GM18909 (cell line): ENCODE measurements at regions not wholly inside any gene's neighbourhood (a gene's known extent, or its start where the extent isn't known, plus 50 kb on each side); places are given as distances from the start of the nearest gene placed in this dataset.

ENCODE experiments used
- ATAC-seq: cut with Tn5 transposase; IDR thresholded peaks from one replicate; pipeline ENCODE4 v1.9.1; 2021; ENCODE audit warnings: mild to moderate bottlenecking; ENCODE audit not compliant: unreplicated experiment, poor library complexity

DNA sequence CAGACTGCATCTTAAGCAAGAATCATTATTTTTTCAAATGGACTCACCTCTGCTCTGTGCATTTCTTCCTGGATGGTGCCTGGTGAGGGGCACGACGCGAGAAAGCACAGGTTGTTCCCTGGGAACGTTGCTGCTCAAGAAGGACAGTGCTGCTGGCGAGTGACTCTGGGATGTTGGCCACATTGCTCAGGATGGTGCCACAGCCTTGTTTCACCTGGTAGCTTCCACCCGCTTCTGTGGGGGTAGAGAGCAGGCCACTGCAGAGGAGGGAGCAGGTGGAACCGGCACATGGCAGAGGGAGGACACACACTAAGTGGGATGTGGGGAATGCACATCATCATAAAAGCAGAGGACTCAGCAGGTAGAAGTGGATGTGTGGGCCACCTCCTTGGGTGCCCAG, 444.7 kb downstream of the TCERG1L start:
- ATAC-seq: no peak

DNA sequence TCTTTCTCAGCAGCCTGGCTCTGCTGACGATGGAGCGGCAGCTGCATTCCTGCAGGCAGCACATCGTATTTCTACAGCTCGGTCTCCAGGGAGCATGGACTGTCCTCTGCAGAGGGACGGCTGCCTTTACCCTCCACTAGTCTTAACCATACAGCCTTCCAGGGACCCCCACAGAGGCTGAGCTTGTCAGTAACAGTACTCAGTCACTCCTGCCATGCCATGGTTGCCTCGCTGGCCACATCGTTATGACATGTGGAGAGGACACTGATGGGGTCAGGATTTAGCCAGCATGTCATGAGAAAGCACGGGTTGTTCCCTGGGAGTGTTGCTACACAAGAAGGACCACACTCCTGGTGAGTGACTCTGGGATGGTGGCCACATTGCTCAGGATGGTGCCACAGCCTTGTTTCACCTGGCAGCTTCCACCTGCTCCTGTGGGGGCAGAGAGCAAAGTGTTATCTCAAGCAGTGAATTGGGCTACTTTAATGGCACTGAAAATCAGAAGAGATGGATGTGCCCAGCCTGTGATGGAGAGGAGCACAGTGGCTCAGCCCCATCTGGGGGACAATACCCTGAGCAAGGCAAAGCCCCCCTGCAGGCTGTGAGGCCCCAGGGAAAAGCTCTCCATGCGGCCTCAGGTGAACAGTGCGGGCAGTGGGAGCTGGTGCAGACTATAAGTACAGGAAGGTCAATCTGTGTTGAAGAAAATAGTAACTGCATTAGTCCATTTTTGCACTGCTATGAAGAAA, 443.9 kb downstream of the TCERG1L start:
- ATAC-seq: no peak

DNA sequence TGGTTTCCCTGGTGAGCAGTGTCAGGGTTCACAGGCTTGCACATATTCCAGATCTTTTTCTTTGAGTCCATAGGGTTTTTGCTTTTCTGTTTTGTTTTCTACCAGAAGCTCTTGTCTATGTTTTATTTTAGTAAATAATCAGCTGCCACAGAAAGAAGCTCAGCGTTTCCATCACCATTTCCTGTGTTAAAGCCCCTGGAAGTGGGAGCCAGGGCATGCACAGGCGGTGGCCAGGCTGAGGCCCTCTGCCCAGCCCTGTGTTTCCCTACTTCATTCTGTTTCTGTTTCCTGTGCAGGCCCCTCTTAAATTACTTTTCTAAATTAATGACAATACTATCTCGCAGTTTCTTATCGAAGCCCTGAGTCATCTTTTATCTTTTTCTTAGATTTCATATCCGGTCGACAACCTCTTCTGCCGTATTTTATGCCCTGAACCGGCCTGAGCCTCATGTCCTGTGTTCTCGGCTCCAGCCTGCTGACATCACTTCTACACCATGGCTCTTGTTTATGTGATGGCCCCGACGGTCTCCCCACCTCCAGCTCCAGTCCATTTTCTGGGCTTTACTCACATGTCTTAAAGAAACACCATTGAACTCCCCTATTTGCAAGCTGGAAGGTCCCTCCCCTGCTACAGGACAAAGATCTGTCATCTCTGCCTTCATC, 442.2 kb downstream of the TCERG1L start:
- ATAC-seq: no peak

DNA sequence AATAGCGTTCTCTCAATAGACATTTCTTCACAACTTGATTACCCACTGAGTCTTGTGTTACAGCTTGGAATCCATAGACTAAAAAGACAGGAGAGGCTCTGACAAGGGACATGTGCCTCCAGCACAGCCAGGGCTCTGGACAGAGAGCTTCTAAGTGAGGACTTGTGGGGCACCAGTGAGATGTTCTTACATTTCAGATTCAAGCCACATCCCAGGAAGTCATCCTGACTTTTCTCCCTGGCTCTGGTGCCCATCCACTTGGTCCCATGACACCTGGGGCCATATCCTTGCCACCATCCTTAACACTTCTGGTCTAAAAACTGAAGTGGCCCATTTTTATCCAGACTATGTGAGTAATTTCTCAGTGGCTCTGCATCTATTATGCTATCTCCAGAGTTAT, 440.1 kb downstream of the TCERG1L start:
- ATAC-seq: no peak

DNA sequence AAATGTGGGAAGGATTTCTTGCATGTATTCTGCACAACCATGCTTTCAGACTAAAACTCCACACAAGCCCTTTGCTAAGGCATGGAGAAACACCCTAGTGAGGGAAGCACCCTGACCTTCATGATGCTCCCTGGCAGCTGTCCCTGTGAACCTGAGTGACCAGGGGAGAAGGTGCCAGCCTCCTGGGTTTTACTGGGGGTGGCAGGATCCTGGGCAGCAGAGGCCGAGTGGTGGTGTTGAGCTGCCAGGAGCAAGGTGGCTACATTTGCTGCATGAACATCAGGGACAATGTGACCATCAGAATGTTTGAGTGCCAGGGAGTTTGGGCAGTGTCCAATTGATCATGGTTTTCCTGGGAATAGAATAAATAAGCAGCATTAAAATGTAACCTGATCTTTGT, 437.9 kb downstream of the TCERG1L start:
- no peak for ATAC-seq

DNA sequence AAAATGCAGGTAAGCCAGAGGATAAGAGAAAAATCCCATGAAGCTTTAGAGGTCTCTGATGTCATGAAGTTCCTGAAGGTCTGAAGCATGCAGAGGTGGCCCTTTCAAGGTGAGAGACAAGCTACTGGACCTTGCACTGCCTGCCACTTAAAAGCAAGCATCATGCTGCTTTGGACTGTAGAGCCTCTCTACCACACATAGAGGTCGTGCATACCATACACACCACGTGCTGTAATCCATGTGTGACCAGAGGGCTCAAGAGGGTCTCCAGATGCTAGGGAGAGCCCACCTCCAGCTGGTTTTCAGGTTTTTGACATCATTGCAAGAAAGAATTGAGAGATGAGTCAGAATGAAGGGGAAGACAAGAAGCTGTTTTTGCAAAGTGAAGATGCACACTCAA, 436.4 kb downstream of the TCERG1L start:
- no peak for ATAC-seq

DNA sequence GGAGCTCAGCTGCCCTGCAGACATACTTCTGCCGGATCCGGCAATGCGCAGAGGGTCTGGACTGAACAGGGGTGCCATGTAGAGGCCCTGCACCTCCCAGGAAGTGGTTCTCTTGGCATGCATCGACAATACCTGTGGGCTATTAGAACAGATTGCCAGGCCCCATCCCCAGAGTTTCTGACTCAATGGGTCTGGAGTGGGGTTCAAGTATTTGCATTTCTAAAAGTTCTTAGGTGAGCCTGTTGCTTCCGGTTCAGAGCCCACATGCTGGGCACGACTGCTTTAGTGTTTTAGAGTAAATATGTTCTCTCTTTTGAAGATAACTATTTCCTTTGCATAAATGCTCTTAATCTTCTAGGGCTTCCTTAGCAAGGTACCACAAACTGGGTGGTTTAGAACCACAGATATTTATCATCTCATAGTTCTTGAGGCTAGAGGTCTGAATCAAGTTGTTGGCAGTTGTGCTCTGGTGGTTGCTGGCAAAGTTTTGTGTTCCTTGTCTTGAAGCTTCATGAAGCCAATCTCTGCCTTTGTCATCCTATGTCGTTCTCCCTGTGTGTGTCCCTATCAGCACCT, 435.5 kb downstream of the TCERG1L start:
- no peak for ATAC-seq

DNA sequence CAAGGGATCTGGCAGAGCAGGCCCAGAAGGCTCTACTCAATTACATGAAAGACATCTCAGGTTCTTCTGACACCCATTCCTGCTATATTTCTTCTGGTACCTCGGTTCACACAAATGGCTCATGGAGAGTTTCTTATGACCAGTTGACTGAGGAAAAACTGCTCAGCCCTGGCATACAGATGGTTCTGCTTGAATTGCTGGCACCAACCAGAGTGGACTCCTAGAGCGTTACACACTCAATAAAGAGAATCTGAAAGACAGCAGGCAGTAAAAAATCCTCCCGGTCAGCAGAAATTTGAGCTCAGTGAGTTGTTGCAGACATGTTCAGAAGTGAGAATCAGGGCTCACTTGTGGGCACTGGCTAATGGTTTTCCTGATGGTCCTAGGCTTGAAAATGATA, 434.4 kb downstream of the TCERG1L start:
- no peak for ATAC-seq

DNA sequence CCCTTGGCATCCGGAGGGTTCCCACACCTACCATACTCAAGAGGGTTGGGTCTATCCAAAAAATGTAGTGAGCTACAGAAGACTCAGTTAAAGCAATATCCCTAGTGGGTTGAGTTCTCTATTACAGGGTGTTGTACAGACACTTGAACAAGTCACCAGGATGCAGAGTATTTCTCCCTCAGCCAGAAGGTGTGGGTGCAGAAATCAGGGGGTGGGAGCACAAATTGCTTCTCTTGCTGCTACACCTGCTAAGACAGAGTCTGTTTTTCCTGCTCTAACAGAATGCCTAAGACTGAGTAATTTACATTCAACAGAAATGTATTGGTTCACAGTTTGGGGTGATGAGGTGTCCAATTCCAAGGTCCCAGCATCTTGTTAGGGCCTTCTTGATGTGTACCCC, 433.4 kb downstream of the TCERG1L start:
- ATAC-seq: no peak

DNA sequence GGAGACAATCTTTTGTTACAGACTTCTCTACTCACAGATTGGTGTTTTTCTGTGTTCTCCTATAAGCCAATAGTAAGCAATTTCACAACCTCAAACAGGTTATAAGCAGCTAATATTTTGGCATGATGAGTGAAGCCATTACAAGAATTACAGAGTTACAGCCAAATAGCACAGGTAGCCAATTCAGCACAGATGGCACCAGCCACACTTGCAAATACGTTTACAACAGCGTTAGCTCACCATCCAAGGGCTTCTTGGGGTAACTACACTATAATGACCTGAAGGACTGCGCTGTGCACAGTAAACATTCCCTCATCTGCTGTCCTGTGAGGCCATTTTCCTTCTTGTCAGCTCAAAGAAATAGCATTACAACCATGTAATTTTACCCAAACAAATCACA, 428.6 kb downstream of the TCERG1L start:
- no peak for ATAC-seq

DNA sequence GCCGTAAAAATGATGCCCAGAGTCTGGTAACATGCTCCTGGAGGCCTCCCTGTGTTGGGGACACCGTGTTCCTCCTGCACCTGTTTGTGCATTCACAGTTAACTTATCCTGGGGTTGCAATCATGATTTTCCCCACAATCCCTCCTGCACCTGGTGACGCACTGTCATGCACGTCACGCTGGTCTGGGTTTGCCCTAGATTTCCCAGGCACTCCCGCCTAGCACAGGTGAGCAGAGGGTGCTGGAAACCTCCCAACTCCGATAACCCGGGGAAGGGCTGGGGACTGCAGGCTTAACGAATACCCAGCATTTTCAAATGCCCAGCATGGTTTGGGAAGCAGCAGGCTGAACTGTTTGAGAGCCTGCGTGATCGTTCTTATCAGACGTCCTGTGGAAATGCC, 427.1 kb downstream of the TCERG1L start:
- ATAC-seq: no peak

DNA sequence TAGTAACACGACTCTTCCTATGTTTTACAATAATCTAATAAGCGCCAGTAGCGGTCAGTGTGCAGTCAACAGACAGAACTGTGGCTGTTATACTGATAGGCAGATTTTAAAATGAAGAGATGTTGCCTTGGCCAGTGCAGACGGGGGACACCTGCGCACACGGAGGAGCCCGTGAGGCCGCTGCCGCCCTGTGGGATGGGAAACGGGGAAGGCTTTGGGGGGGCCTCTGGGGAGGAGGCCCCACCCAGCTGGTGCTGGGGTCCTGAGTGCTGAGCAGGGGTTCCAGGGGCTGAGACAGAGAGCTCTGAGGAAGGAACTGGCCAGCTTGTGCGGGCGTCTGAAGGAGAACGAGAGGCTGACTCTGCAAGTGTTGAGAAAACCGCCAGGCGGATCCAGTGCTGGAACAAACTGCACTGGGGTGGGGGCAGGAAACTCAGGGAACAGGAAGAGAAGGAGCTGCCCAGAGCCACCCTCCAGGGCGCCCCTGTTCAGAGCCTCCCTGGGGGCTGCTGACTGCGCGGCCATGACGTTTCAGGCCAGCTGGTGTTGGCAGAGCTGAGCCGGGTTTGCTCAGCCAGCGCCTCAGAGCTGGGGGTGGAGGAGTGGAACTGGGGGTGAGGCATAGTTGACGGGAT, 426.4 kb downstream of the TCERG1L start:
- no peak for ATAC-seq

DNA sequence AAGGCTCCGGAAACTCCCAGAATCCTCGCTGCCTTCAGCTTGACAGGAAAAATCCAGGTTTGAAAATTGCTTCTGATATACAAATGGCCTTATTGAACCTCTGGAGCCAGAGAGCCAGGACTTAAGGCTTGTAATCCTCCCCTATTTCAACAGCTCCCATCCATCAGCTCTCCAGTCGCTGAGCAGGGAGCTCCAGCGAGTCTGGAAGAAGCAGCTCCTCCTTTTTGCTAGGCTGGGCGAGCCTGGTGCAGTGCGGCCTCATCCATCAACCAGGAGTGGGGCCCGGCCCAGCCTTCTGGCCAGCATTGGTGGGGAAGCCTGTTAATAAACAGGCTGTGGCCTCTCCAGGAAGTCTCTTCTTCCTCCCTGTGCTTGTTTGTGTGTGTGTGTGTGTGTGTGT, 424.4 kb downstream of the TCERG1L start:
- no peak for ATAC-seq

DNA sequence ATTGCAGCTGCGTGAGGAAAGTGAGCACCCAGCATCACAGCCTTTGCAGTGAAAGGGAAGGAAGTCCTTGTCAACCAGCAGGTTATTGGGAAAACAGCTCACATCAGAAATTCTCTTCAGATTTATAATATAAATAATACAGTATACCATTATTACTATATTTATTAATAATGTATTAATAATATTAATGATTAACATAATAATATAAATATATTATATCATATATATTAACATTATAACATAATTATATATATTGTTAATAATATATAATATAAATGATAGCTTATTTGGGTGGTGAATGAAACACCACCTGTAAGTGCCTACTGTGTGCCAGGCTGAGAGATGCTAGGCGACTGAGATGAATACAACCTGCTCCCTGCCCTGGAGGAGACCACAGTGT, 423.0 kb downstream of the TCERG1L start:
- no peak for ATAC-seq

DNA sequence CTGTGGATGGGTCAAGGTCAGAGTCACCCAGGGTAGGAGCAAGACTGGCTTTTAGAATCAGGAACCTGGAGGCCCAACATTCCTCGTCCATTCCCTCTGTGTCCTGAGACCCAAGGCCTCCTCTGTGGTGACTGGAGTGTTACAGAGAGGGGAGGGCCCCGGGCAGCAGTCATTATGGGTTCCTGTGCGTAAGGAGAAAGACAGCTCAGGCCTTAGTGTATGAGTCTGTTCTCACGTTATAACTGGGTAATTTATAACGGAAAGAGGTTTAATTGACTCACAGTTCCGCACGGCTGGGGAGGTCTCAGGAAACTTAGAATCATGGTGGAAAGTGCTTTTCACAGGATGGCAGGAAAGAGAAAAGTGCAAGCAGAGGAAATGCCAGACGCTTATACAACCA, 422.3 kb downstream of the TCERG1L start:
- no peak for ATAC-seq

DNA sequence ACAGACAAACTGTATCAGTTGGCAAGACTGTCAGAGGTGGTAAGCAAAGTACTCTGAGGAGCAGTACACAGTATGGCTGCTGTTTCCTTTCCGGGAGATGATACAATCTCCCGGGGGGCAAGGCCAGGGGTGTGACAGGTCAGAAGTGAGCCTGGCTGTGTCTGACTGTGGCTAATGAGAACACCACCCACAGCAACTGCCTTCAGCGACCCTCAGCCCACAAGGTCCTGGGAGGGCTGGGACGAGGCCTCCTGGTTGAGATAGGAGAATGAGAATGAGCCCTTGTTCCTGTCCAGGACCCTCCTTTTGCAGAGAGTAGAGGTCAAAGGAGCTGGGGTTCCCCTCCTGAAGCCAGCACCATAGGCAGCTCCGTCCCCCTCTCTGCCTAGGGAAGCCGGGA, 421.7 kb downstream of the TCERG1L start:
- ATAC-seq: no peak

DNA sequence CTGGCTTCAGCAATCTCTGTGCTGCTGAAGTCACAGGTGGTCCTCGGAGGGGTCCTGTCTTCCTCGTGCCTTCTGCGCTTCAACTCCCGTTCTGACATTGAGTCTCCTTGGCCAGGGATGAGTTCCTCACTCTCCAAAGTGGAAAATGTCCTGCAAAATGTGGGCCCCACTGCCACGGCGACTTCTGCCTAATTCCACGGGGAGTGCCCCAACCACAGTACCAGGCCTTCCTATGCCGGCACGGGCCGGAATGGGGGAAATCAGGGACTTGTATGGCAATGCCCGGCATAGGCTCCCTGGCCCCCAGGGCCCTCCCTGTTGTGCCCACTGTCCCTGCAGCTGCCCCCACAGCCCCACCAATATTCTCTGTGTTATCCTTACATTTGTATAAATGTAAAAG, 420.5 kb downstream of the TCERG1L start:
- ATAC-seq: no peak

DNA sequence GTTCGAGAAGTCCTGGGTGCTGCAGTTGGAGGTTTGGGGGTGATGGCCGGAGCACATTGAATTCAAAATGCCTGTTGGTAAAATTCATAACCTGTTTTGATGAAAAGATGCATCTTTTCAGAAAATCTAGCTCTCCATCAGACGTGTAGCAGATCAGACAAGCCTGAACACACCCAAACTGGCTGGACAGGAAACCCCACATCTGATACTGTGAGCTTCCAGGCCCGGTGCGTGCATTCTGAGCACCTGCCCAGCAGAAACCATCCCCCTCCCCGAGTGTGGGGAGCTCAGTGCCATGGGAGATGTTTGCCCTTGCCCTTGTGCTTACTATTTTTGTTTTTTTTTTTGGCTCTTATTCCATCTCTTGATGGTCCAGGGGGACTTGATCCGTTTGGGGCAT, 417.1 kb downstream of the TCERG1L start:
- ATAC-seq: no peak

DNA sequence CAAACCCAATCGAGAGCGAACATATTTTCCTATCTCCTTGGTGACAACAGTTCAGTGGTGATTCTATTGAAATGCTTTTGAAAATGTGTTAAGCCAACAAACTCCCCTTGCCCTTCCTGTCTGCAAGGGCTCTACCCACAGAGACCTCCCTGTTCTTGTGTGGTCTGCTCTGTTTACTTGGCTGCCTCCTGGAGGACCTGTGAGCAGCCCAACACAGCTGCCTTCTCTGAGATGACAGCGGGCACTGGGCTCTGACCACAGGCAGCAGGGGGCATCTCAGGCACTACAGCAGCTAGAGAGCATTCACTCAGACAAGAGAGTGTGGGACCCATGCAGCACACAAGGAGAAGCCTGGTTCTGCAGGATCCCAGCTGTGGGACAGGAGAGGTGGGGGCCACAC, 416.4 kb downstream of the TCERG1L start:
- ATAC-seq: no peak

DNA sequence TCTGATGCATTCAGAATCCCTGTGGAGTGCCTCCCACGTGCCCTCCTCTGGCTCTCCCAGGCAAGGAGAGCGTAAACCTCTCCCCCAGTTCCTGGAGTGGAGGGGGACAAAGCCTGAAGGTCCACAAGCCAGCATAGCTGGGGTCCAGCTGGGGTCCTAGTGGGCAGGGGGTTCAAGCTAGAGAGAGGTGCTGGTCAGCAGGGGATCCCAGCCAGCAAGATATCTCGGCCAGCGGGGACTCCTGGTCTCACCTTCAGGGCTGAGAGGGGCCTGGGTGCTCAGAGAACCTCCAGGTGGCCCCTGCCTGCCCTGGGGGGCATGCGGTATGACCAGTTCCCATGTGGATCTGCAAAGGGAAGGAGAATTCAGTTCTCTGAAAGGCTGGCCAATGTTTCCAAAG, 413.7 kb downstream of the TCERG1L start:
- no peak for ATAC-seq

DNA sequence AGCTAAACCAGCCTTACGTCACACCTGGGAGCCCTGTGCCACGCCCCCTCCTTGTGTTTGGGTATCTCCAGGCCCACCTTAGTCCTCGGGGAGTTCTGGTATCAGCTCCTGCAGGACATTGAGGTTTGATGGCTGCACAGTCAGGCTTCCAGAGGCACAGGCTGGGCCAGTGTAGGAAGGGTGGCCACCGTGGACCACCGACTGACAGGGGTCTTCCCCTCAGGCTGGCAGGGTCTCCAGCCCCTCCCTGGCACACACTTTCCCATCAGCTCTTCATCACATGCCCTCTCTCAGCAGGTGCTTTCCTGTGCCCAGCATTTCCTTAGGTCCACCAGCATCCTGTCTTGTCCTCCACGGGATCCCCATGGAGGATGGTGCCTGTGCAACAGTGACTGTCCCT, 413.1 kb downstream of the TCERG1L start:
- ATAC-seq: no peak
